HG03064 (cell line): ENCODE measurements at regions not wholly inside any gene's neighbourhood (a gene's known extent, or its start where the extent isn't known, plus 50 kb on each side); places are given as distances from the start of the nearest gene placed in this dataset.

Experiments
- ATAC-seq: cut with Tn5 transposase; IDR thresholded peaks from one replicate; pipeline ENCODE4 v1.9.1; 2021; ENCODE audit warnings: low read depth; ENCODE audit not compliant: unreplicated experiment

DNA sequence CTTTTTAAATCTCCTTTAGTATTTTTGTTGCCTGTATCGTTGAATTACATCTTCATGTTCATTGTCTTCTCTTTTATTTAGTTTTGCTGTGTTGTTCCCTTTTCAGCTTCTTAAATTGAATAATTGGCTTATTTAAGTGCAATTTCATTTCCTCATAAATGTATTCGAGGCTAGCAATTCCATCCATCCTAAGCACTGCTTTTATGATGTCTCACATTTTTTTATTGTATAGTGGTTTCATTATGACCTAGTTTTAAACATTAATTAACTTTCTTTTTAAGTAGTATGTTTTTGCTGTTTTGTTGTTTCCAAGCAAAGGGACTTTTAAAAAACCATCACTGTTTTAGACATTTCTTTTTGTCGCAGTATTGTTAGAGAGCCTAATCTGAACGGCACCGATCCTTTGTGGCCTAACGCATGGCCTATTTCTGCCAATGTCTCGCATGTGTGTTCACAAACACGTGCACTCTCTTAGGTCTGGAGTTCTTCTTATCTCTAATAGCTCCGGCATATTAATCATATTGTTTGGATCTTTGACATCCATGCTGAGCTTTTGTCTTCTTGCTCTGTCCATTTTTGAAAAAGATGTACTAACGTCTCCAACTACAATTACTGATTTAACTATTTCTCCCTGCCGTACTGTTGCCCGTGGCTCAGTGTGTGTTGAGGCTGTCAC is 59.6 kb upstream of the ZNF516 start:
- ATAC-seq: no peak

- no peak for ATAC-seq
Observed at GRCh38 chr18:76553715-76554546, 58.9 kb upstream of the ZNF516 start.

GRCh38 chr18:76548541-76548940 is 53.5 kb upstream of the ZNF516 start:
- no peak for ATAC-seq

DNA sequence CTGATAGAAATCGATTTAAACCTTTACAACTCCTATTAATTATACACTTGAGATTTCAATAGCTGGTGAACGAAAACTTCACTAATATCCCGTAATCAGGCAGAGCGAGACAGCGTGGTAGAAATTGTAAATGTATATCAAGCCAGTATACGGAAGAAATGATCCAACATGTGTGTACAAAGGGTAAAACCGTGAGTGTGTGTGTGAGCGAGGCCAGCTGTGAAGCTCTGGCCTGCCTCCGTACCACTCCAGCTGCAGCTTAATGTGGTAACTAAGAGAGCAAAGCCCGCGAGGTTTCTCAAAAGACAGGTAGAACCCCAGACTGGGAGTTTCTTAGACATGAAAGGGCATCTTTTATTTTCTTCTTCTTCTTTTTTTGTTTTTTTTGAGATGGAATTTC is 52.3 kb upstream of the ZNF516 start:
- no peak for ATAC-seq

GRCh38 chr18:76546436-76546835 is 51.4 kb upstream of the ZNF516 start:
- no peak for ATAC-seq

DNA sequence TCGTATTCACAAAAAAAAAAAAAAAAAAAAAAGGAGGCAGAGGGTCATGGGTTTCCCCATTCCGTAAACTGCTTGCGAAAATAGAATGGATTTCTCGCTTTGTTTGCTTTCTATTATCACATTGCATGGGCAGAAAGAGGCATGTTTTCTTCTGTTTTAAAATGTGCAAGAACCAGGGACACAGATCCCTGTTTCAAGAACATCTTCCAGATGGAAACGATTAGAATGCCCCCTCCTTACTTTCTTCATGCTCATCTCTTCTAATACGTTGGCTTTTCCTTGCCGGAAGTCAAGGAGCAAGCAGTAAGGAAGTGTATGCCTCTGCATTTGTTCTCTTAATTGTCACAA is 51.0 kb upstream of the ZNF516 start:
- no peak for ATAC-seq

GRCh38 chr18:76545433-76546087 is 50.5 kb upstream of the ZNF516 start:
- no peak for ATAC-seq

DNA sequence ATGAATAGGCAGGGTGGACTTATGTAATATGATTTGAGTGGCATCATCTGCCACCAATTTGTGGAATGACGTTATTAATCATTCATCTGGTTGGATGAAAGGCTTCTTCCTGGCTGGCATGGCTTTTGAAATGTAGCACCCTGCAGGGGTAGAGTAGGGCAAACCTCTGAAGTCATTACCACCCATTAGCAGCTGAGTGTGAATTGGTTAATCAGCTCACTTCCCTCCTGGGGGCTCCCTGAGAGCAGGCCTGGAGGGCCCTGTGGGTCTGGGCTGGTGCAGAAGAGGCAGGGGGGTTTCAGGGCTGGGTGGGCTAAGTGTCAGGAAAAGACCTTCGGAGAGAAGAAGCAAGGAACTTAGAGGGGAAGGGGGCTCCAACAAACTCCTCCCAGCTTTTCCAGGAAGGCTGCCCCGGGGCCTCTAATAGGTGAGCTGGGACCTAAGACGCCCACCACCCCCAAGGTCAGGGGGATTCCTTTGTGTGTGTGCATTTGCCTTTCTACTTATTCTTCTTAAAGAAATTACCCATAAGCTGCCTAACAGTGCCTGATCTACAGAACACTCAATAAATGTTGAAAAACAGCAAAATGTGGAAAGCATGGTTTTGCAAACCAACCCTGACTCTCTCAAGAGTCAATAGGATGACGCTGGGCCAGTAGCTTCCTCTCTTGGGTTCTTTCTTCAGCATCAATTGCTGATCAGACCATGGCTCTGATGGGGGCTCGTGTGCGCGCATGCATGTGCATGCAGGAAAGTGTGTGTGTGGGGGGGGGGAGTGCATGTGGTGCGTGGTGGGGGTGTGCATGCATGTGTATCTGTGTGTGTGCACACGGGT is 49.7 kb upstream of the ZNF516 start:
- ATAC-seq: no peak
